Colonic mucosa (tissue), 4 donors: ENCODE measurements at regions not wholly inside any gene's neighbourhood (a gene's known extent, or its start where the extent isn't known, plus 50 kb on each side); places are given as distances from the start of the nearest gene placed in this dataset.

Experiments
- DNase-seq: peaks from one replicate; pipeline ENCODE4 v3.0.0-alpha.2; 2020
- H3K27ac ChIP-seq: fragments of 200-600 bp; one replicate; pipeline ENCODE4 v1.8.0; 2021
- H3K27me3 ChIP-seq: fragments of 200-600 bp; one replicate; pipeline ENCODE4 v1.8.0; 2021
- H3K36me3 ChIP-seq: fragments of 200-600 bp; one replicate; pipeline ENCODE4 v1.8.0; 2021
- H3K4me1 ChIP-seq: fragments of 200-600 bp; one replicate; pipeline ENCODE4 v1.8.0; 2021; ENCODE audit warnings: mild to moderate bottlenecking
- H3K4me3 ChIP-seq: fragments of 200-600 bp; one replicate; pipeline ENCODE4 v1.8.0; 2021
- H3K9ac ChIP-seq, 2 donors: one replicate each; pipeline ENCODE4 v1.7.0; 2013; ENCODE audit warnings: control low read depth in 2 of 2, low read depth in 2 of 2, low read length in 2 of 2
- H3K9me3 ChIP-seq: fragments of 200-600 bp; one replicate; pipeline ENCODE4 v1.8.0; 2021
- intact Hi-C: fragments of 100-400 bp; cut with DNase I; formaldehyde crosslinking; loops from one replicate; pipeline ENCODE4 v1.14.1; 2022
- TF ChIP-seq, protein P1 (sequence below): fragments of 200-600 bp; IDR thresholded peaks from one replicate; pipeline ENCODE4 v1.8.0; 2022; ENCODE audit warnings: antibody characterized with exemption, mild to moderate bottlenecking
- donor health status: healthy.
- donor health status: DM: no; HTN: no; CAD: no.
- donor health status: DM: no; HTN: no; CAD: no.

DNA sequence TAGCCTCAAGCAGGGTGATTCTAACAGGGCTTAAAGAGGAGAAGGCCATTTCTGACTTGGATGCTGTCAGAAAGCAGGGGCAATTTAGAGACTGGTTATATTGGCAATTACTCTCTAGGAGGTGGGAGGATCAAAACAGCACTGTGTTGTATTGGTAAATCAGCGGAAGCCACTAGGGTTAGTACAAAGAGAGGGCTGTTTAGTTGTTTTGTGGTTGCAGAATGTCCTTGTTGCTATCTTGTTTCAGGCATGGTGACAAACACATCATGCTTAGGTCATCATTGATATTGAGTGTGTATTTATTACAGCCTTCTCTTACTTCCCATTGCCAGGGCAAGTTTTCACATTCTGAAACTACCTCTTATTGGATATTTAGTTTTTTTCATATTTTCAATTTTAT lies 165.3 kb downstream of the TAF11L14 start:
- no peaks in the 10 kb centered on the region for H3K4me1 ChIP-seq
- H3K9me3 ChIP-seq, result no peaks in the 10 kb centered on the region
- DNase-seq, result no peak
- intact Hi-C loops, result no loop called here
- TF ChIP-seq, protein P1, sequence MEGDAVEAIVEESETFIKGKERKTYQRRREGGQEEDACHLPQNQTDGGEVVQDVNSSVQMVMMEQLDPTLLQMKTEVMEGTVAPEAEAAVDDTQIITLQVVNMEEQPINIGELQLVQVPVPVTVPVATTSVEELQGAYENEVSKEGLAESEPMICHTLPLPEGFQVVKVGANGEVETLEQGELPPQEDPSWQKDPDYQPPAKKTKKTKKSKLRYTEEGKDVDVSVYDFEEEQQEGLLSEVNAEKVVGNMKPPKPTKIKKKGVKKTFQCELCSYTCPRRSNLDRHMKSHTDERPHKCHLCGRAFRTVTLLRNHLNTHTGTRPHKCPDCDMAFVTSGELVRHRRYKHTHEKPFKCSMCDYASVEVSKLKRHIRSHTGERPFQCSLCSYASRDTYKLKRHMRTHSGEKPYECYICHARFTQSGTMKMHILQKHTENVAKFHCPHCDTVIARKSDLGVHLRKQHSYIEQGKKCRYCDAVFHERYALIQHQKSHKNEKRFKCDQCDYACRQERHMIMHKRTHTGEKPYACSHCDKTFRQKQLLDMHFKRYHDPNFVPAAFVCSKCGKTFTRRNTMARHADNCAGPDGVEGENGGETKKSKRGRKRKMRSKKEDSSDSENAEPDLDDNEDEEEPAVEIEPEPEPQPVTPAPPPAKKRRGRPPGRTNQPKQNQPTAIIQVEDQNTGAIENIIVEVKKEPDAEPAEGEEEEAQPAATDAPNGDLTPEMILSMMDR, result no peak
- no peaks in the 10 kb centered on the region for H3K36me3 ChIP-seq
- no peak overlapping the region for H3K27ac ChIP-seq
- no peak overlapping the region for H3K9ac ChIP-seq
- H3K4me3 ChIP-seq, result no peak overlapping the region
- H3K27me3 ChIP-seq, result no peaks in the 10 kb centered on the region

DNA sequence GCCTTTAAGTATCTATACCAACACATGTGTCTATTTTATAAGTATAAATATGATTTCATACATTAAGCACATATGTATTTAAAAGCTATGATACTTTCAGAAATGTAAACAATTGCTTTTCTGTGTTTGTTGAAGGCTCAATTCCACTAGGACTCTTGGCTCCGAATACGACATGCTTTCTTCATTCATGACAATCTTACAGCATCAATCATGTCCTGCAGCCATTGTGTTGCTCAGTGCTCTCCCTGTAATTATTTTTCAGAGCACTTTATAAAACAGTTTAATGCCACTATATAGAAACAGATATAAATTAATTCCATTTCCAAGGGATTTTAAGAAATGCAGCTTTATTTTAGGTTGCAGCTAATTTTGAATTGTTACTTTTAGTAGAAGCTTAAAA lies 167.3 kb downstream of the TAF11L14 start:
- Histone ChIP-seq H3K36me3 (no peaks in the 10 kb centered on the region), H3K27ac (no peak overlapping the region), H3K27me3 (no peaks in the 10 kb centered on the region), H3K4me3 (no peak overlapping the region), H3K4me1 (no peaks in the 10 kb centered on the region), H3K9me3 (no peaks in the 10 kb centered on the region), H3K9ac (no peak overlapping the region)
- TF ChIP-seq, protein P1, result no peak
- intact Hi-C loops, result no loop called here
- DNase-seq, result no peak

DNA sequence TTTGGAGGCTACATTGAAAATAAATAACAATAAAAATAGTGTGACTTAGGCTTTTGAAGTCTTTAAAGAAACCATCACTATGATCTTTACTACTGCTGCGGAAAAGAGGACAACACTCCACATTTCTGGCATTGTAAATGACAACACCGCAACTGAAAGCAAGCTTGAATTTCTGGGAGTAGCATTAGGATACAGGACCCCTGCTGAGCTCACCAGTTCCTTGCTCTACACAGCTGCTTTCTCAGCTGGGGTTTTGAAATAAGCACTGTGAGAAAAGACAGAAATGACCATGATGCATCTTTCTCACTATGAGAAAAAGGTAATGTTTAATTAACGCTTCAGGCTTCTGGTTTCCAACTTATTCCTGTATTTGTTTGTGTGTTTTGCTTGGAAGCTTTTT lies 168.0 kb downstream of the TAF11L14 start:
- TF ChIP-seq, protein P1, result no peak
- no peak for DNase-seq
- no peaks in the 10 kb centered on the region for H3K9me3 ChIP-seq
- no peaks in the 10 kb centered on the region for H3K36me3 ChIP-seq
- H3K4me1 ChIP-seq, result no peaks in the 10 kb centered on the region
- no peak overlapping the region for H3K9ac ChIP-seq
- no peaks in the 10 kb centered on the region for H3K27me3 ChIP-seq
- intact Hi-C loops, result no loop called here
- H3K27ac ChIP-seq, result no peak overlapping the region
- H3K4me3 ChIP-seq, result no peak overlapping the region

DNA sequence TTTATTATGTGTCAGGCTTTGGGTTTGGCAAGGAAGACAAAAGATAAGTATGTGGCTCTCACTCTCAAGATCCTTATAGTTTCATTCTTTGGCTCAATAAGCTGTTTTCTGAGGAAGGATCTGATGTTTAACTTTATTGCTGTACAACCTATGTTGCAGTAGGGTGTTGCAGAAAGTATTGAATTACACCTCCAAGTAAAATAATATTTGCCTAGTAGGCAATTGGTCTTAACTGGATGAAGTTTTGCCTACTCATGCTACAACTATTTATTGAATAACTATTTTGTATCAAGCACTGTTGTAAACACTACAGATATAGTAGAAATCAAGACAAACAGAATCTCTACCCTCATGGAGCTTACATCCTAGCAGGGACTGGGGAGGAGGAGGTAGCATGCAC lies 169.7 kb downstream of the TAF11L14 start:
- no peaks in the 10 kb centered on the region for H3K27me3 ChIP-seq
- H3K36me3 ChIP-seq, result no peaks in the 10 kb centered on the region
- no peak overlapping the region for H3K4me3 ChIP-seq
- H3K9me3 ChIP-seq, result no peaks in the 10 kb centered on the region
- no peaks in the 10 kb centered on the region for H3K4me1 ChIP-seq
- intact Hi-C loops, result no loop called here
- TF ChIP-seq, protein P1, result no peak
- H3K9ac ChIP-seq, result no peak overlapping the region
- H3K27ac ChIP-seq, result no peak overlapping the region
- DNase-seq, result no peak

DNA sequence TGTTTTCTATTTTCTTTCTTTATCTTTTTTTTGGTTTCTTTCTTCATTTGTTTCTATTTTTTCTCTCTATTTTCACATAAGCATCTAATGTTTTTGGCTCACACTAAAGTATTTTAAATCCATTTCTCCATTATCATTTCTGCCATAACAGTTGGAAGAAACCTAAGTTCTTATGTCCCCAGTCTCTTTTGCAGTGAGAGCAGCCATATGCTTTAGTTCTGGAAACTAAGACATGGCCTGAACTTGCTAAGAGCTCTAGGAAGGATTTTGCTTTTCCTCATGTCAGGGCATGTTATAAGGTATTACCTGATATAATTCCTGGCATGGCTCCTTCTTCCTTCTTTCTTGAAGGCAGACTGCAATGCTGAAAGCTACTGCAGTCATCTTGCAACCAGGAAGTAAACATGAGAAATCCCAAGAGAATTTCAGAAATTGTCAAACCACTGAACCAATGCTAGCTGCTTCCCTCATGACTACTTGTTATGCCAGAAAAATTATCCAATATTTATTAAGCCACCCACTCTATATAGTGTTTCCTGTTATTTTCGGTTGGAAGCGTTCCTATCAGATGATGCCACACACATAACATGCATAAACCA lies 171.1 kb downstream of the TAF11L14 start:
- H3K36me3 ChIP-seq, result no peaks in the 10 kb centered on the region

More for the DNA sequence above, 171.1 kb downstream of the TAF11L14 start:
- no peak for DNase-seq
- Histone ChIP-seq H3K9me3 (no peaks in the 10 kb centered on the region), H3K4me1 (no peaks in the 10 kb centered on the region), H3K27ac (no peak overlapping the region), H3K27me3 (no peaks in the 10 kb centered on the region), H3K4me3 (no peak overlapping the region), H3K9ac (no peak overlapping the region)
- TF ChIP-seq, protein P1, result no peak
- intact Hi-C loops, result no loop called here
